MM.1S (cell line): ENCODE measurements at regions not wholly inside any gene's neighbourhood (a gene's known extent, or its start where the extent isn't known, plus 50 kb on each side); places are given as distances from the start of the nearest gene placed in this dataset.

Experiments
- CTCF ChIP-seq: fragments of 300-600 bp; sonication (generic); IDR thresholded peaks from 2 replicates; pipeline ENCODE4 v1.5.1; 2016; ENCODE audit warnings: antibody characterized with exemption, low read length, mixed read lengths
- EZH2phosphoT487 ChIP-seq: fragments of 300-600 bp; sonication (generic); IDR thresholded peaks from 2 replicates; pipeline ENCODE4 v1.6.1; 2018; ENCODE audit warnings: antibody characterized with exemption, low read length

DNA sequence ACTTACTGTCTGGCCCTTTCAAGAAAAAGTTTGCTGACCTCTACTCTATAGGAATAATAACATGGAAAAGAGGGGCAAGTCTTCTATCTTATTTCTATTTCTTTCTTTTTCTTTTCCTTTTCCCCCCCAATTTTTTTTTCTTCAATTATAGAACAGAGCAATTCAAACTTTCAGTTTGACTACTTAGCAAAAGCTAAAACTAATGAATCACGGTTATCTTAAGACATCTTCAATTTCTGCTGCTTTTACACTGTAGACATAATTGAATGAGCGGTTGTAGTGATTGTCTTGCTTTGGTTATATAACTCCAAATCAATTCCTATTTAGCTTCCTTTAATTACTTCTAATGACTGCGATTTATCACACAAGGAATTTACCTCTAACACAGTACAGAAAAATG, 74.3 kb upstream of the P2RY1 start:
- TF ChIP-seq CTCF, result no peak
- no peak for TF ChIP-seq EZH2phosphoT487
